Stimulated activated CD4-positive, alpha-beta T cell treated with anti-CD3 and anti-CD28 coated beads, TNF-alpha, amount 100 ng/mL, for 1 hour (primary cell): ENCODE measurements at regions not wholly inside any gene's neighbourhood (a gene's known extent, or its start where the extent isn't known, plus 50 kb on each side); places are given as distances from the start of the nearest gene placed in this dataset.

Experiments
- DNase-seq, 3 donors: peaks; one replicate each; pipeline ENCODE4 v3.0.0-alpha.2; 2020; ENCODE audit warnings: low read depth in 3 of 3, low spot score in 1 of 3

- no peak for DNase-seq
These were observed 70.4 kb upstream of the C15orf39 start for GRCh38 chr15:75131269-75131643.

- no peak for DNase-seq
These were observed 66.9 kb upstream of the C15orf39 start for GRCh38 chr15:75134748-75135147.

- no peak for DNase-seq
These were observed 65.6 kb upstream of the C15orf39 start for GRCh38 chr15:75136118-75136517.

GRCh38 chr15:75136758-75137157, 64.9 kb upstream of the C15orf39 start:
- DNase-seq: no peak

- DNase-seq: no peak
These were observed 63.4 kb upstream of the C15orf39 start for GRCh38 chr15:75138016-75138999.

- no peak for DNase-seq
These were observed 61.4 kb upstream of the C15orf39 start for GRCh38 chr15:75140080-75140879.

- DNase-seq: no peak
These were observed 59.2 kb upstream of the C15orf39 start for GRCh38 chr15:75142499-75142898.

- DNase-seq: no peak
These were observed 57.8 kb upstream of the C15orf39 start for GRCh38 chr15:75143738-75144334.

- DNase-seq: no peak
These were observed 56.4 kb upstream of the C15orf39 start for GRCh38 chr15:75145027-75145841.

GRCh38 chr15:75148280-75148679, 53.4 kb upstream of the C15orf39 start:
- DNase-seq: no peak

GRCh38 chr15:75149867-75150709, 51.6 kb upstream of the C15orf39 start:
- DNase-seq: no peak

- no peak for DNase-seq
These were observed 50.2 kb upstream of the C15orf39 start for GRCh38 chr15:75151214-75152128.
